ENCODE measurements at regions not wholly inside any gene's neighbourhood (a gene's known extent, or its start where the extent isn't known, plus 50 kb on each side); places are given as distances from the start of the nearest gene placed in this dataset.

GRCh38 chr9:135344915-135345500, 134.6 kb upstream of the PPP1R26 start:
- peaks cover 50% of the 10 kb centered on the region for H3K27me3 ChIP-seq
- no peaks in the 10 kb centered on the region for H3K4me1 ChIP-seq
- H3K4me3 ChIP-seq, result no peak overlapping the region
- H3K9me3 ChIP-seq (replicated peaks), result no peaks in the 10 kb centered on the region
- H3K27ac ChIP-seq, result no peak overlapping the region
- H3K36me3 ChIP-seq, result no peaks in the 10 kb centered on the region
- no peak for DNase-seq

GRCh38 chr9:135345775-135346433, 133.7 kb upstream of the PPP1R26 start:
- Histone ChIP-seq H3K4me3 (no peak overlapping the region), H3K4me1 (no peaks in the 10 kb centered on the region), H3K27me3 (peaks cover 41% of the 10 kb centered on the region), H3K36me3 (no peaks in the 10 kb centered on the region), H3K27ac (no peak overlapping the region), H3K9me3 (replicated peaks) (no peaks in the 10 kb centered on the region)
- no peak for DNase-seq

GRCh38 chr9:135346438-135347050, 133.0 kb upstream of the PPP1R26 start:
- Histone ChIP-seq H3K27me3 (peaks cover 41% of the 10 kb centered on the region), H3K4me1 (no peaks in the 10 kb centered on the region), H3K4me3 (no peak overlapping the region), H3K27ac (no peak overlapping the region), H3K36me3 (no peaks in the 10 kb centered on the region), H3K9me3 (replicated peaks) (no peaks in the 10 kb centered on the region)
- no peak for DNase-seq

- no peaks in the 10 kb centered on the region for H3K36me3 ChIP-seq
- no peak overlapping the region for H3K4me3 ChIP-seq
- H3K9me3 ChIP-seq (replicated peaks), result no peaks in the 10 kb centered on the region
- H3K4me1 ChIP-seq, result no peaks in the 10 kb centered on the region
- H3K27me3 ChIP-seq, result peaks cover 48% of the 10 kb centered on the region
- DNase-seq, result no peak
- no peak overlapping the region for H3K27ac ChIP-seq
These were observed 132.1 kb upstream of the PPP1R26 start for GRCh38 chr9:135347461-135347860.

GRCh38 chr9:135348076-135348787, 131.3 kb upstream of the PPP1R26 start:
- H3K9me3 ChIP-seq (replicated peaks), result no peaks in the 10 kb centered on the region
- H3K4me1 ChIP-seq, result no peaks in the 10 kb centered on the region
- no peak overlapping the region for H3K27ac ChIP-seq
- H3K27me3 ChIP-seq, result peaks cover 54% of the 10 kb centered on the region
- no peaks in the 10 kb centered on the region for H3K36me3 ChIP-seq
- H3K4me3 ChIP-seq, result no peak overlapping the region
- DNase-seq, result no peak

- Histone ChIP-seq H3K36me3 (no peaks in the 10 kb centered on the region), H3K4me3 (no peak overlapping the region), H3K27ac (no peak overlapping the region), H3K27me3 (peaks cover 60% of the 10 kb centered on the region), H3K9me3 (replicated peaks) (no peaks in the 10 kb centered on the region), H3K4me1 (no peaks in the 10 kb centered on the region)
- DNase-seq, result no peak
These were observed 130.8 kb upstream of the PPP1R26 start for GRCh38 chr9:135348788-135349150.

GRCh38 chr9:135349212-135350002, 130.2 kb upstream of the PPP1R26 start:
- Histone ChIP-seq H3K27me3 (peaks cover 65% of the 10 kb centered on the region), H3K4me1 (no peaks in the 10 kb centered on the region), H3K9me3 (replicated peaks) (no peaks in the 10 kb centered on the region), H3K36me3 (no peaks in the 10 kb centered on the region), H3K4me3 (no peak overlapping the region), H3K27ac (no peak overlapping the region)
- no peak for DNase-seq

GRCh38 chr9:135350003-135350315, 129.6 kb upstream of the PPP1R26 start:
- H3K27ac ChIP-seq, result no peak overlapping the region
- H3K36me3 ChIP-seq, result no peaks in the 10 kb centered on the region
- no peak overlapping the region for H3K4me3 ChIP-seq
- no peak for DNase-seq
- H3K27me3 ChIP-seq, result peaks cover 66% of the 10 kb centered on the region
- no peaks in the 10 kb centered on the region for H3K4me1 ChIP-seq
- H3K9me3 ChIP-seq (replicated peaks), result no peaks in the 10 kb centered on the region

- Histone ChIP-seq H3K9me3 (replicated peaks) (no peaks in the 10 kb centered on the region), H3K4me1 (no peaks in the 10 kb centered on the region), H3K4me3 (no peak overlapping the region), H3K36me3 (no peaks in the 10 kb centered on the region), H3K27ac (no peak overlapping the region), H3K27me3 (peaks cover 45% of the 10 kb centered on the region)
- DNase-seq, result no peak
These were observed 125.6 kb upstream of the PPP1R26 start for GRCh38 chr9:135353935-135354334.

- H3K4me3 ChIP-seq, result no peak overlapping the region
- H3K4me1 ChIP-seq, result no peaks in the 10 kb centered on the region
- no peaks in the 10 kb centered on the region for H3K36me3 ChIP-seq
- H3K9me3 ChIP-seq (replicated peaks), result no peaks in the 10 kb centered on the region
- DNase-seq, result no peak
- no peak overlapping the region for H3K27ac ChIP-seq
- H3K27me3 ChIP-seq, result peaks cover 38% of the 10 kb centered on the region
These were observed 124.0 kb upstream of the PPP1R26 start for GRCh38 chr9:135355521-135356011.

GRCh38 chr9:135356021-135356420, 123.6 kb upstream of the PPP1R26 start:
- no peak overlapping the region for H3K27ac ChIP-seq
- H3K36me3 ChIP-seq, result no peaks in the 10 kb centered on the region
- peaks cover 38% of the 10 kb centered on the region for H3K27me3 ChIP-seq

GRCh38 chr9:135356796-135357195, 122.8 kb upstream of the PPP1R26 start:
- no peaks in the 10 kb centered on the region for H3K9me3 ChIP-seq (replicated peaks)
- no peaks in the 10 kb centered on the region for H3K4me1 ChIP-seq
- DNase-seq, result no peak
- H3K27ac ChIP-seq, result no peak overlapping the region
- no peak overlapping the region for H3K4me3 ChIP-seq
- no peaks in the 10 kb centered on the region for H3K36me3 ChIP-seq
- peaks cover 31% of the 10 kb centered on the region for H3K27me3 ChIP-seq

More at GRCh38 chr9:135356021-135356420, 123.6 kb upstream of the PPP1R26 start:
- H3K4me1 ChIP-seq, result no peaks in the 10 kb centered on the region
- H3K9me3 ChIP-seq (replicated peaks), result no peaks in the 10 kb centered on the region
- H3K4me3 ChIP-seq, result no peak overlapping the region
- DNase-seq, result no peak

- no peaks in the 10 kb centered on the region for H3K9me3 ChIP-seq (replicated peaks)
- no peak overlapping the region for H3K27ac ChIP-seq
- H3K4me3 ChIP-seq, result no peak overlapping the region
- no peaks in the 10 kb centered on the region for H3K36me3 ChIP-seq
- H3K4me1 ChIP-seq, result no peaks in the 10 kb centered on the region
- peaks cover 21% of the 10 kb centered on the region for H3K27me3 ChIP-seq
- no peak for DNase-seq
These were observed 121.6 kb upstream of the PPP1R26 start for GRCh38 chr9:135357863-135358551.

- no peak overlapping the region for H3K4me3 ChIP-seq
- DNase-seq, result no peak
- no peak overlapping the region for H3K27ac ChIP-seq
- no peaks in the 10 kb centered on the region for H3K4me1 ChIP-seq
- peaks cover 16% of the 10 kb centered on the region for H3K27me3 ChIP-seq
- no peaks in the 10 kb centered on the region for H3K36me3 ChIP-seq
- H3K9me3 ChIP-seq (replicated peaks), result no peaks in the 10 kb centered on the region
These were observed 121.0 kb upstream of the PPP1R26 start for GRCh38 chr9:135358552-135358940.
